ENCODE measurements at regions not wholly inside any gene's neighbourhood (a gene's known extent, or its start where the extent isn't known, plus 50 kb on each side); places are given as distances from the start of the nearest gene placed in this dataset.

DNA sequence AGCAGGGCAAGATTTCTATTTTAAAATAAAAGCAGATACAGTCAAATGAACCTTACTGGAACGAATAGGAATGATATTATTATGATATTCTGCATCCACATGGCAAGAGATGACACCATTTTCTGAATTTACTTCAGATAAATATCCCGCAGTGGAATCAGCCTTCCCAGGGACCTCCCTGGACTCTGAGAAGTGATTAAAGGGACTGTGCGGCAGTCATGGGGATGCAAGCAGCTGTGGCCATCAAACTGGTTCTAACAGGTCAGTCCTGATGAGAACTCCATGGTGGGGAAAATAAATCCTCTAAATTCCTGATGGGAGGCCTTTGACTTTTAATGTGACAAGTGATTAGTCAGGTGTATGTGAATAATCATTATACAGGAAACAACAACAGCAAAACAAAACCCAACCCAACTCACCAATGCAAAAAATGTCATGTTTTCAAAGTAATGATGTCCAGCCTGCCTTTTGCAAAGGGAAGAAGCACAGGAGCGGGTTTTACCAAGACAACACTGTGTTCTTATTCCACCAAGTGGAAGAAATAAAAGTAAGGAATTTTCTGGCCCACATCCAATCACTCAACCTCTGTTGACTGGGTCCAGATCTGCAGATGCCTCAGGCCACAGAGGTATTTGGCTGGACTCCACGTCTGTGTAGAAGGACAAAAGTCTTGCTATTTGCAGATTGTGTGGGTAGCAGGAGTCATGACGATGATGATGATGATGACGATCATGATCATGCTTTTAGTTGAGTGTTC, 61.9 kb upstream of the CITED2 start:
- no peaks in the 10 kb centered on the region for H3K9me3 ChIP-seq (ENCODE audit: low read depth)
- H3K36me3 ChIP-seq (ENCODE audit: low read depth) = no peaks in the 10 kb centered on the region
- WGBS, 2 experiments (ENCODE audit: low coverage in 1 of 2, low lambda C conversion rate in 2 of 2, missing lambda C conversion rate in 2 of 2) = 52 to 54% methylated on average over 7 of the region's 7 CpGs
- H3F3A ChIP-seq (ENCODE audit: insufficient read depth) = no peaks in the 10 kb centered on the region; the same call in 1 of the 2 replicates
- H3K4me1 ChIP-seq (ENCODE audit: insufficient read depth) = peaks cover 10% of the 10 kb centered on the region
- H3K27me3 ChIP-seq (replicated peaks; ENCODE audit: insufficient read depth) = no peaks in the 10 kb centered on the region
- no peak overlapping the region for H3K27ac ChIP-seq
- H3K4me2 ChIP-seq (ENCODE audit: unreplicated experiment) = no peak overlapping the region
- H3K9me2 ChIP-seq (ENCODE audit: insufficient read depth) = no peaks in the 10 kb centered on the region
- in situ Hi-C loops (cut with MboI) = no loop called here
- no peak overlapping the region for H2AFZ ChIP-seq
- no peak overlapping the region for H3K9ac ChIP-seq
- H3K4me3 ChIP-seq = no peak overlapping the region
- H4K20me1 ChIP-seq (ENCODE audit: insufficient read depth) = no peaks in the 10 kb centered on the region
- no peak for DNase-seq
- no peak for TF ChIP-seq EZH2 (IDR thresholded peaks at IDR 0.05; ENCODE audit: insufficient read depth, poor library complexity, severe bottlenecking)
- no peak for TF ChIP-seq EZH2phosphoT487 (IDR thresholded peaks at IDR 0.05; ENCODE audit: insufficient read depth, low read depth)
- H3K79me2 ChIP-seq (ENCODE audit: insufficient read depth) = no peaks in the 10 kb centered on the region

GRCh38 chr6:139433631-139434419, 59.4 kb upstream of the CITED2 start:
- Histone ChIP-seq H3K4me3 (no peak overlapping the region), H3K79me2 (ENCODE audit: insufficient read depth) (no peaks in the 10 kb centered on the region), H3K36me3 (ENCODE audit: low read depth) (no peaks in the 10 kb centered on the region), H3K9me3 (ENCODE audit: low read depth) (no peaks in the 10 kb centered on the region), H3F3A (ENCODE audit: insufficient read depth) (no peaks in the 10 kb centered on the region; the same call in 1 of the 2 replicates), H2AFZ (peak overlapping the region; percentile 55), H4K20me1 (ENCODE audit: insufficient read depth) (no peaks in the 10 kb centered on the region), H3K27ac (no peak overlapping the region), H3K9ac (no peak overlapping the region), H3K27me3 (replicated peaks; ENCODE audit: insufficient read depth) (no peaks in the 10 kb centered on the region), H3K4me1 (ENCODE audit: insufficient read depth) (peaks cover 10% of the 10 kb centered on the region), H3K4me2 (ENCODE audit: unreplicated experiment) (peak overlapping the region; percentile 30), H3K9me2 (ENCODE audit: insufficient read depth) (no peaks in the 10 kb centered on the region)
- in situ Hi-C loops (cut with MboI) = no loop called here
- TF ChIP-seq EZH2 (IDR thresholded peaks at IDR 0.05; ENCODE audit: insufficient read depth, poor library complexity, severe bottlenecking) = no peak
- TF ChIP-seq EZH2phosphoT487 (IDR thresholded peaks at IDR 0.05; ENCODE audit: insufficient read depth, low read depth) = no peak
- WGBS, 2 experiments (ENCODE audit: low coverage in 1 of 2, low lambda C conversion rate in 2 of 2, missing lambda C conversion rate in 2 of 2) = 63 to 74% methylated on average over 2 of the region's 2 CpGs
- peak; percentile 53 for DNase-seq

- no peak overlapping the region for H3K27ac ChIP-seq
- TF ChIP-seq EZH2phosphoT487 (IDR thresholded peaks at IDR 0.05; ENCODE audit: insufficient read depth, low read depth) (no peak), EZH2 (IDR thresholded peaks at IDR 0.05; ENCODE audit: insufficient read depth, poor library complexity, severe bottlenecking) (no peak)
- H3K4me3 ChIP-seq = no peak overlapping the region
- no peaks in the 10 kb centered on the region for H4K20me1 ChIP-seq (ENCODE audit: insufficient read depth)
- peaks cover 10% of the 10 kb centered on the region for H3K4me1 ChIP-seq (ENCODE audit: insufficient read depth)
- H3K36me3 ChIP-seq (ENCODE audit: low read depth) = no peaks in the 10 kb centered on the region
- no peak overlapping the region for H3K9ac ChIP-seq
- no peaks in the 10 kb centered on the region for H3K9me2 ChIP-seq (ENCODE audit: insufficient read depth)
- H3K27me3 ChIP-seq (replicated peaks; ENCODE audit: insufficient read depth) = no peaks in the 10 kb centered on the region
- H3K9me3 ChIP-seq (ENCODE audit: low read depth) = no peaks in the 10 kb centered on the region
- no peak overlapping the region for H2AFZ ChIP-seq
- no peaks in the 10 kb centered on the region; the same call in 1 of the 2 replicates for H3F3A ChIP-seq (ENCODE audit: insufficient read depth)
- H3K79me2 ChIP-seq (ENCODE audit: insufficient read depth) = no peaks in the 10 kb centered on the region
- no peak overlapping the region for H3K4me2 ChIP-seq (ENCODE audit: unreplicated experiment)
- in situ Hi-C loops (cut with MboI) = no loop called here
- no peak for DNase-seq
Observed at GRCh38 chr6:139431602-139431956, 57.1 kb upstream of the CITED2 start.

GRCh38 chr6:139430899-139431601, 56.6 kb upstream of the CITED2 start:
- Histone ChIP-seq H3K9ac (no peak overlapping the region), H3F3A (ENCODE audit: insufficient read depth) (no peaks in the 10 kb centered on the region; the same call in 1 of the 2 replicates), H3K4me1 (ENCODE audit: insufficient read depth) (peaks cover 10% of the 10 kb centered on the region), H3K27me3 (replicated peaks; ENCODE audit: insufficient read depth) (no peaks in the 10 kb centered on the region), H3K79me2 (ENCODE audit: insufficient read depth) (no peaks in the 10 kb centered on the region), H3K4me2 (ENCODE audit: unreplicated experiment) (no peak overlapping the region), H3K27ac (no peak overlapping the region), H3K4me3 (no peak overlapping the region), H2AFZ (no peak overlapping the region), H3K9me2 (ENCODE audit: insufficient read depth) (no peaks in the 10 kb centered on the region), H4K20me1 (ENCODE audit: insufficient read depth) (no peaks in the 10 kb centered on the region), H3K36me3 (ENCODE audit: low read depth) (no peaks in the 10 kb centered on the region), H3K9me3 (ENCODE audit: low read depth) (no peaks in the 10 kb centered on the region)
- no peak for TF ChIP-seq EZH2 (IDR thresholded peaks at IDR 0.05; ENCODE audit: insufficient read depth, poor library complexity, severe bottlenecking)
- no peak for TF ChIP-seq EZH2phosphoT487 (IDR thresholded peaks at IDR 0.05; ENCODE audit: insufficient read depth, low read depth)
- in situ Hi-C loops (cut with MboI) = no loop called here
- 83 to 90% methylated on average over 3 to 4 of the region's 4 CpGs for WGBS, 2 experiments (ENCODE audit: low coverage in 1 of 2, low lambda C conversion rate in 2 of 2, missing lambda C conversion rate in 2 of 2)
- no peak for DNase-seq

All from GM23248 (cell line).